ENCODE measurements at regions not wholly inside any gene's neighbourhood (a gene's known extent, or its start where the extent isn't known, plus 50 kb on each side); places are given as distances from the start of the nearest gene placed in this dataset.

DNA sequence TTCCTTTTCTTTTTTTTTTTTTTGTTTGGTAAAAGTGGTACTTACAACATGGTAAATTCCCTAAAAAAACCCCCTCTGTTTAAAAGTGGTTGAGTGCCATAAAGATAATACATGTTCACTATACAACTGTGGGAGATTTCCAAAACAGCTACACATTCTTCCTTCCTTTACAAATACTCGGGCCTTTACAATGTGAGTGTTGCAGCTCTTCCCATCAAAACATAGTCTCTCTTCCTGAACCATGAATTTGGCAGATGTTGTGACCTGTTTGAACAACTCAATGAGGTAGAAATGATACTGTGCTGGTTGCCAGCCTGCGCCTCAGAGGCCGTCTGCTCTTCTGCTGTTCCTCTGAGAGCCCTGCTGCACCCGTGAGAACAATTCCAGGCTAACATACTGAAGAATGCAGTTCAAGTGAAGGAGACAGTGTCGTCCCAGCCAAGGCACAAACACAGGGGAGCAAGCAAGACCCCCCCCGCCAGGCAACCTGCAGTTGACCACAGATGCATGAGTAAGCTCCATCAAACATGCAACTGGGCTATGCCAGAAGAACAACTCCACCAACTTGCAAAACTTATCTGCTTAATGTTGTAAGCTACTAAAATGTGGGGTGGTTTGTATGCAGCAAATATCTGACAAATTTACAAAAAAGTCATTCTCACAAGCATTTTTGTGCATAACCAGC, 645.0 kb downstream of the PCDH7 start:
- no peak for TF ChIP-seq EZH2 (IDR thresholded peaks at IDR 0.05; ENCODE audit: borderline replicate concordance, low read length)
- TF ChIP-seq, protein P1, sequence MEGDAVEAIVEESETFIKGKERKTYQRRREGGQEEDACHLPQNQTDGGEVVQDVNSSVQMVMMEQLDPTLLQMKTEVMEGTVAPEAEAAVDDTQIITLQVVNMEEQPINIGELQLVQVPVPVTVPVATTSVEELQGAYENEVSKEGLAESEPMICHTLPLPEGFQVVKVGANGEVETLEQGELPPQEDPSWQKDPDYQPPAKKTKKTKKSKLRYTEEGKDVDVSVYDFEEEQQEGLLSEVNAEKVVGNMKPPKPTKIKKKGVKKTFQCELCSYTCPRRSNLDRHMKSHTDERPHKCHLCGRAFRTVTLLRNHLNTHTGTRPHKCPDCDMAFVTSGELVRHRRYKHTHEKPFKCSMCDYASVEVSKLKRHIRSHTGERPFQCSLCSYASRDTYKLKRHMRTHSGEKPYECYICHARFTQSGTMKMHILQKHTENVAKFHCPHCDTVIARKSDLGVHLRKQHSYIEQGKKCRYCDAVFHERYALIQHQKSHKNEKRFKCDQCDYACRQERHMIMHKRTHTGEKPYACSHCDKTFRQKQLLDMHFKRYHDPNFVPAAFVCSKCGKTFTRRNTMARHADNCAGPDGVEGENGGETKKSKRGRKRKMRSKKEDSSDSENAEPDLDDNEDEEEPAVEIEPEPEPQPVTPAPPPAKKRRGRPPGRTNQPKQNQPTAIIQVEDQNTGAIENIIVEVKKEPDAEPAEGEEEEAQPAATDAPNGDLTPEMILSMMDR (IDR thresholded peaks at IDR 0.05; ENCODE audit: low read length), result no peak

All from OCI-LY1 (cell line).